Stomach (tissue), 4 donors: ENCODE measurements at regions not wholly inside any gene's neighbourhood (a gene's known extent, or its start where the extent isn't known, plus 50 kb on each side); places are given as distances from the start of the nearest gene placed in this dataset.

Experiments
- CTCF ChIP-seq, 7 experiments: fragments of 450-650 bp in 4 of 7; fragments of 200-600 bp in 3 of 7; sonication (generic) in 3 of 7; IDR thresholded peaks; one replicate each; pipeline ENCODE4 v1.5.1; 2016 to 2019; ENCODE audit warnings: antibody characterized with exemption in 7 of 7, control low read depth in 2 of 7, mild to moderate bottlenecking in 1 of 7
- EP300 ChIP-seq: sonication (generic); formaldehyde crosslinking; IDR thresholded peaks from one replicate; pipeline ENCODE4 v1.6.1; 2017; ENCODE audit warnings: antibody characterized with exemption
- POLR2A ChIP-seq, 4 donors: fragments of 450-650 bp; IDR thresholded peaks; one replicate each; pipeline ENCODE4 v1.6.1; 2016; ENCODE audit warnings: antibody characterized with exemption in 4 of 4, control low read depth in 2 of 4, mild to moderate bottlenecking in 1 of 4, moderate library complexity in 1 of 4
- POLR2AphosphoS5 ChIP-seq, 3 donors: sonication (generic); formaldehyde crosslinking; IDR thresholded peaks; one replicate each; pipeline ENCODE4 v1.6.1; 2016; ENCODE audit warnings: antibody characterized with exemption in 3 of 3

- TF ChIP-seq CTCF (IDR thresholded peaks at IDR 0.05) (no peak), POLR2AphosphoS5 (IDR thresholded peaks at IDR 0.05) (no peak), EP300 (no peak), POLR2A (IDR thresholded peaks at IDR 0.05) (no peak)
Observed at GRCh38 chr2:70371753-70372152, 69.9 kb upstream of the FAM136A start.
